H9 (cell line): ENCODE measurements at regions not wholly inside any gene's neighbourhood (a gene's known extent, or its start where the extent isn't known, plus 50 kb on each side); places are given as distances from the start of the nearest gene placed in this dataset.

ENCODE experiments used
- DNase-seq: peaks from one replicate; pipeline ENCODE4 v3.0.0-alpha.2; 2017
- H2AFZ ChIP-seq: one replicate; pipeline ENCODE4 v1.6.1; 2013; ENCODE audit warnings: mild to moderate bottlenecking, low read length, control low read depth, moderate library complexity
- H2AK5ac ChIP-seq: 2 replicates; pipeline ENCODE4 v1.6.1; 2013; ENCODE audit warnings: low read length, control low read depth, mixed read lengths; ENCODE audit not compliant: insufficient read length
- H2BK120ac ChIP-seq: one replicate; pipeline ENCODE4 v1.6.1; 2013; ENCODE audit warnings: low read depth, mild to moderate bottlenecking, low read length, control low read depth, inconsistent platforms; ENCODE audit not compliant: poor library complexity, severe bottlenecking
- H2BK12ac ChIP-seq: 2 replicates; pipeline ENCODE4 v1.6.1; 2013; ENCODE audit warnings: low read length, control low read depth, mixed read lengths, low read depth; ENCODE audit not compliant: insufficient read length
- H2BK15ac ChIP-seq: 2 replicates; pipeline ENCODE4 v1.6.1; 2013; ENCODE audit warnings: low read depth, low read length, control low read depth
- H2BK20ac ChIP-seq: one replicate; pipeline ENCODE4 v1.6.1; 2013; ENCODE audit warnings: low read depth, mild to moderate bottlenecking, low read length, control low read depth, inconsistent platforms; ENCODE audit not compliant: poor library complexity, severe bottlenecking
- H2BK5ac ChIP-seq: 2 replicates; pipeline ENCODE4 v1.6.1; 2013; ENCODE audit warnings: low read length, control low read depth, mixed read lengths; ENCODE audit not compliant: insufficient read length
- H3K14ac ChIP-seq: 2 replicates; pipeline ENCODE4 v1.6.1; 2013; ENCODE audit warnings: low read length, control low read depth; ENCODE audit not compliant: insufficient read depth
- H3K18ac ChIP-seq: 2 replicates; pipeline ENCODE4 v1.6.1; 2013; ENCODE audit warnings: low read depth, mild to moderate bottlenecking, mixed read lengths, low read length, control low read depth; ENCODE audit not compliant: insufficient read length
- H3K23ac ChIP-seq: 2 replicates; pipeline ENCODE4 v1.6.1; 2013; ENCODE audit warnings: low read length, control low read depth, mixed read lengths, low read depth; ENCODE audit not compliant: insufficient read length
- H3K23me2 ChIP-seq: 2 replicates; pipeline ENCODE4 v1.6.1; 2013; ENCODE audit warnings: low read depth, mild to moderate bottlenecking, mixed read lengths, low read length, control low read depth; ENCODE audit not compliant: insufficient read length, poor library complexity, severe bottlenecking
- H3K27ac ChIP-seq: 2 replicates; pipeline ENCODE4 v1.5.1; 2013; ENCODE audit warnings: low read length, control low read depth, mixed read lengths, low read depth; ENCODE audit not compliant: insufficient read length
- H3K27me3 ChIP-seq: 2 replicates; pipeline ENCODE4 v1.6.1; 2013; ENCODE audit warnings: low read length, control low read depth, inconsistent platforms; ENCODE audit not compliant: insufficient read depth
- H3K4ac ChIP-seq: 2 replicates; pipeline ENCODE4 v1.6.1; 2013; ENCODE audit warnings: low read depth, mild to moderate bottlenecking, control low read depth, inconsistent platforms, low read length, moderate library complexity
- H3K4me1 ChIP-seq: 2 replicates; pipeline ENCODE4 v1.6.1; 2013; ENCODE audit warnings: low read length, control low read depth, inconsistent platforms; ENCODE audit not compliant: insufficient read depth
- H3K4me2 ChIP-seq: 2 replicates; pipeline ENCODE4 v1.6.1; 2013; ENCODE audit warnings: low read length, control low read depth, mixed read lengths; ENCODE audit not compliant: insufficient read length, insufficient read depth
- H3K56ac ChIP-seq: 2 replicates; pipeline ENCODE4 v1.6.1; 2013; ENCODE audit warnings: low read depth, mild to moderate bottlenecking, mixed read lengths, low read length, control low read depth; ENCODE audit not compliant: insufficient read length
- H3K79me1 ChIP-seq: 2 replicates; pipeline ENCODE4 v1.6.1; 2013; ENCODE audit warnings: low read depth, mild to moderate bottlenecking, moderate library complexity, low read length, control low read depth, inconsistent platforms; ENCODE audit not compliant: insufficient read depth, poor library complexity, severe bottlenecking
- H3K79me2 ChIP-seq: 2 replicates; pipeline ENCODE4 v1.6.1; 2013; ENCODE audit warnings: low read length, control low read depth, inconsistent platforms; ENCODE audit not compliant: insufficient read depth
- H3K9ac ChIP-seq: 2 replicates; pipeline ENCODE4 v1.6.1; 2013; ENCODE audit warnings: low read length, control low read depth, mixed read lengths; ENCODE audit not compliant: insufficient read length; ENCODE audit errors: extremely low read depth
- H3K9me3 ChIP-seq: one replicate; pipeline ENCODE4 v1.6.1; 2013; ENCODE audit warnings: low read depth, low read length, inconsistent platforms; ENCODE audit not compliant: control insufficient read depth
- H3T11ph ChIP-seq: one replicate; pipeline ENCODE4 v1.6.1; 2013; ENCODE audit warnings: mild to moderate bottlenecking, low read length, control low read depth, inconsistent platforms
- H4K20me1 ChIP-seq: one replicate; pipeline ENCODE4 v1.6.1; 2013; ENCODE audit not compliant: control insufficient read depth, insufficient read length, insufficient read depth
- H4K5ac ChIP-seq: 2 replicates; pipeline ENCODE4 v1.6.1; 2013; ENCODE audit warnings: low read depth, mild to moderate bottlenecking, mixed read lengths, low read length, control low read depth; ENCODE audit not compliant: insufficient read length
- H4K8ac ChIP-seq: replicated peaks from 2 replicates; pipeline ENCODE4 v1.6.1; 2013; ENCODE audit warnings: low read length, control low read depth, mixed read lengths, low read depth; ENCODE audit not compliant: insufficient read length
- H4K91ac ChIP-seq: 2 replicates; pipeline ENCODE4 v1.6.1; 2013; ENCODE audit warnings: low read depth, mild to moderate bottlenecking, moderate library complexity, mixed read lengths, low read length, control low read depth; ENCODE audit not compliant: insufficient read length
- H3K27ac Mint-ChIP-seq, 3 experiments: 2 replicates in 2 of 3; 3 replicates in 1 of 3; pipeline ENCODE4 v1.8.0; 2020 to 2021; ENCODE audit warnings: mixed read lengths in 3 of 3, mild to moderate bottlenecking in 1 of 3, moderate library complexity in 1 of 3
- H3K27me3 Mint-ChIP-seq: 2 replicates; pipeline ENCODE4 v1.8.0; 2021; ENCODE audit warnings: low read depth, mild to moderate bottlenecking, moderate library complexity, mixed read lengths
- H3K36me3 Mint-ChIP-seq, 3 experiments: 2 replicates in 2 of 3; 3 replicates in 1 of 3; pipeline ENCODE4 v1.8.0; 2020 to 2021; ENCODE audit warnings: low read depth in 3 of 3, mixed read lengths in 3 of 3; ENCODE audit not compliant: insufficient read depth in 1 of 3
- H3K4me1 Mint-ChIP-seq, 2 experiments: 2 replicates each; pipeline ENCODE4 v1.8.0; 2020; ENCODE audit warnings: mixed read lengths in 2 of 2
- H3K4me3 Mint-ChIP-seq, 2 experiments: 2 replicates in 1 of 2; 3 replicates in 1 of 2; pipeline ENCODE4 v1.8.0; 2020 to 2021; ENCODE audit warnings: mild to moderate bottlenecking in 2 of 2, mixed read lengths in 2 of 2, moderate library complexity in 1 of 2
- H3K9me3 Mint-ChIP-seq, 2 experiments: 2 replicates in 1 of 2; 3 replicates in 1 of 2; pipeline ENCODE4 v1.8.0; 2020; ENCODE audit warnings: mild to moderate bottlenecking in 2 of 2, mixed read lengths in 2 of 2, moderate library complexity in 1 of 2
- WGBS: extraction: QIAGEN DNeasy Blood & Tissue Kit; methylation state at CpG from one replicate; pipeline ENCODE4 v1.1.7; 2013; ENCODE audit warnings: missing lambda C conversion rate, low lambda C conversion rate, mixed read lengths; ENCODE audit not compliant: insufficient read length; ENCODE audit errors: extremely low coverage; 5-methylcytosine and 5-hydroxymethylcytosine counted together
- TF ChIP-seq, protein P1 (sequence below): fragments of 200-600 bp; sonication (generic); conservative IDR thresholded peaks from 3 replicates; pipeline ENCODE4 v1.8.0; 2021; ENCODE audit warnings: antibody characterized with exemption, mild to moderate bottlenecking

DNA sequence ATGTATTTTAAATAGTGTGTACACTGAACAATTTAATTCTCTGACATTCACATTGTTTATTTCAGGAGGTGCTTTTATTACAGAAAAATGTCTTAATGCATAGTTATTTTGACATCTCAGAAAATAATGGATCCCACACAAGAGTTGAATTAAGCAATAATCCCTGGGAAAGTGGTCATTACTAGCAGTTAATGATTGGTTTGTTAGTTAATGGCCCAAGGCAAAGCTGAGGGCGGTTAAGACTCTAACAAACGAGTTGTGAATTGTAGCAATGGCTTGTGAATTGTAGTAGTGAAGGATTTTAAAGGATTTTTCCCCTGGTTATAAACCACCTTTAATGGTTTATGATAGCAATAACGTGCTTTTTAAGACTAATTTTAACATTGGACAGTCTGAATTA, 1316.0 kb upstream of the GJE1 start:
- Histone ChIP-seq H3K18ac (no peak overlapping the region), H3K27me3 (no peaks in the 10 kb centered on the region), H2BK5ac (no peak overlapping the region), H2BK120ac (no peak overlapping the region), H3K23me2 (no peaks in the 10 kb centered on the region), H3K27ac (no peak overlapping the region), H3K4me2 (no peak overlapping the region), H3K79me1 (no peaks in the 10 kb centered on the region), H2AFZ (no peak overlapping the region), H3K14ac (no peak overlapping the region), H3K9ac (no peak overlapping the region), H3K4me1 (no peaks in the 10 kb centered on the region), H3K4ac (no peak overlapping the region), H4K20me1 (no peaks in the 10 kb centered on the region), H2BK20ac (no peak overlapping the region), H4K8ac (no peak overlapping the region), H3K79me2 (no peaks in the 10 kb centered on the region), H3K9me3 (no peaks in the 10 kb centered on the region), H3T11ph (no peak overlapping the region), H3K56ac (no peak overlapping the region), H2BK12ac (no peak overlapping the region), H4K91ac (no peak overlapping the region), H3K23ac (no peak overlapping the region), H2AK5ac (no peak overlapping the region), H4K5ac (no peak overlapping the region), H2BK15ac (no peak overlapping the region)
- H3K27me3 Mint-ChIP-seq: no peaks in the 10 kb centered on the region
- WGBS: no CpG with 5 or more reads among the region's 3 CpGs
- H3K4me1 Mint-ChIP-seq: no peaks in the 10 kb centered on the region
- H3K4me3 Mint-ChIP-seq: no peak overlapping the region
- H3K27ac Mint-ChIP-seq: no peak overlapping the region
- H3K9me3 Mint-ChIP-seq: peaks cover 3 to 5% of the 10 kb centered on the region in 2 experiments; a peak in 3 of 5 replicates
- DNase-seq: no peak
- TF ChIP-seq, protein P1, sequence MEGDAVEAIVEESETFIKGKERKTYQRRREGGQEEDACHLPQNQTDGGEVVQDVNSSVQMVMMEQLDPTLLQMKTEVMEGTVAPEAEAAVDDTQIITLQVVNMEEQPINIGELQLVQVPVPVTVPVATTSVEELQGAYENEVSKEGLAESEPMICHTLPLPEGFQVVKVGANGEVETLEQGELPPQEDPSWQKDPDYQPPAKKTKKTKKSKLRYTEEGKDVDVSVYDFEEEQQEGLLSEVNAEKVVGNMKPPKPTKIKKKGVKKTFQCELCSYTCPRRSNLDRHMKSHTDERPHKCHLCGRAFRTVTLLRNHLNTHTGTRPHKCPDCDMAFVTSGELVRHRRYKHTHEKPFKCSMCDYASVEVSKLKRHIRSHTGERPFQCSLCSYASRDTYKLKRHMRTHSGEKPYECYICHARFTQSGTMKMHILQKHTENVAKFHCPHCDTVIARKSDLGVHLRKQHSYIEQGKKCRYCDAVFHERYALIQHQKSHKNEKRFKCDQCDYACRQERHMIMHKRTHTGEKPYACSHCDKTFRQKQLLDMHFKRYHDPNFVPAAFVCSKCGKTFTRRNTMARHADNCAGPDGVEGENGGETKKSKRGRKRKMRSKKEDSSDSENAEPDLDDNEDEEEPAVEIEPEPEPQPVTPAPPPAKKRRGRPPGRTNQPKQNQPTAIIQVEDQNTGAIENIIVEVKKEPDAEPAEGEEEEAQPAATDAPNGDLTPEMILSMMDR: no peak
- peaks cover 0 to 4% (median 1%) of the 10 kb centered on the region in 3 experiments; a peak in 2 of 7 replicates for H3K36me3 Mint-ChIP-seq
